GM12875 (cell line): ENCODE measurements at regions not wholly inside any gene's neighbourhood (a gene's known extent, or its start where the extent isn't known, plus 50 kb on each side); places are given as distances from the start of the nearest gene placed in this dataset.

ENCODE experiments used
- H3K4me3 ChIP-seq: one replicate; pipeline ENCODE4 v1.5.1; 2011; ENCODE audit warnings: low read depth, low read length, control low read depth
- CTCF ChIP-seq: IDR thresholded peaks from 2 replicates; pipeline ENCODE4 v1.5.1; 2011; ENCODE audit warnings: low read depth, mild to moderate bottlenecking, control low read depth, inconsistent platforms, low read length, moderate library complexity, borderline replicate concordance; ENCODE audit not compliant: insufficient read depth

DNA sequence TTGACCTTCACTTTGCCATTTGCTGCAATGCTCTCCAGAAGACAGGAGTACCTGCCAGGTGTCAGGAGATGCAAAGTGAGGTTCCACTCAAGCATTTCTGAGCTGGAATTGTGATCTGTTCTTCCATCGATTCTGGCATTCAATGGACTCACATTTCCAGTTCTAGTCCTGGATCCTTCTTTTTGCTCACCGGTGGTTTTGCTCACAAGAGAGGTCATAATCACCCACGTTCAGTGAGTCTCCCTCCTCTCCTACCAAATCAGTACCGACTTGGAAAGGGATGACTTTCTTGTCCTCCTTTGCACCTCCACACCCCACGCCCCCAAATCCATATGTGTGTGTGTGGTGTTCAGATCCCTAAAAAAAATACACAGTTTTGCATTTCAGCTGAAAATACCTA is 206.7 kb upstream of the IGF1R start:
- no peak overlapping the region for H3K4me3 ChIP-seq
- TF ChIP-seq CTCF = no peak

- peak; percentile 72 for TF ChIP-seq CTCF
Measured at GRCh38 chr15:98442379-98442833, 205.9 kb upstream of the IGF1R start.

GRCh38 chr15:98442901-98443300 is 205.4 kb upstream of the IGF1R start:
- TF ChIP-seq CTCF = no peak
- H3K4me3 ChIP-seq = no peak overlapping the region

More at GRCh38 chr15:98442379-98442833, 205.9 kb upstream of the IGF1R start:
- no peak overlapping the region for H3K4me3 ChIP-seq

GRCh38 chr15:98443526-98443925 is 204.8 kb upstream of the IGF1R start:
- no peak for TF ChIP-seq CTCF
- H3K4me3 ChIP-seq = no peak overlapping the region

- TF ChIP-seq CTCF = no peak
- H3K4me3 ChIP-seq = no peak overlapping the region
Measured at GRCh38 chr15:98444138-98444537, 204.2 kb upstream of the IGF1R start.

DNA sequence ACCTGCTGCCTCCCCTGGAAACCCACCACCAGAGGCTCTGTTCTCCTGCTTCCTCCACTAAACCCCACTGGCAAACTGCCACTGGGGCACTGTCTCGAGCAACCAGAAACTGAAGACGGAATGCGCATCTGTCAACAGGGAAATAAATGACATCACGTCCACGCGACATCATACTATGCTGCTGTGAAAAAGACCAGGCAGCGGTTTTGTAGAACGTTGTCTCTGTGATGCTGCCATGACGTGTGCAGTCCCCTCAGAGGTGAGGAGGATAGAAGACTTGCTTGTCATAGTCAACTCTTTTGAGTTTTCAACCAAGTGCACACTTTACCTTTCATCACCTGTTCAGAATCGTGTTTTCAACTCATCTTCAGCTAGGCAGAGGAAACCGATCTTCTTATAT is 203.0 kb upstream of the IGF1R start:
- H3K4me3 ChIP-seq = no peak overlapping the region
- TF ChIP-seq CTCF = no peak

- no peak for TF ChIP-seq CTCF
- H3K4me3 ChIP-seq = no peak overlapping the region
Measured at GRCh38 chr15:98446083-98446482, 202.3 kb upstream of the IGF1R start.
